Central memory CD4-positive, alpha-beta T cell (primary cell): ENCODE measurements at regions not wholly inside any gene's neighbourhood (a gene's known extent, or its start where the extent isn't known, plus 50 kb on each side); places are given as distances from the start of the nearest gene placed in this dataset.
A peak's percentile ranks its signal among the peaks of the same experiment; 100 is the strongest.

Source experiments
- DNase-seq: peaks from one replicate; pipeline ENCODE4 v3.0.0; 2022

DNA sequence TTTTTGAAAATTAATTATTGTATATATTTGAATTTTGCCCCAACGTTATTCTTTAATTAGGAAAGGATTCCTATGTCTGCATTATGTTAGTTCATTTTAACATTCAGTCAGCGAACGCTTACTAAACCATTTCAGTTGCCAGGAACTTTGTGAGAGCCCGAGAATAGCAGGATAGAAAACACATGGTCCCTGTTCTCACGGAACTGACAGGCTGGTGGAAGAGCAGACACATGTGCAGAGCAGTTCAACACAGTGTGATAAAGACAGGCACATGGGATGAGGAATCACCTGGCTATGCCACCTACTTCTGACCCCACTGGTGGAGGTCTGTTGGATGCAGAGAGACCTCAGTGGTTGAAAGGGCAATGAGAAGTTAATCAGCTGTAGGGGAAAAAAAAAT lies 367.2 kb downstream of the EPM2A start:
- DNase-seq: no peak

DNA sequence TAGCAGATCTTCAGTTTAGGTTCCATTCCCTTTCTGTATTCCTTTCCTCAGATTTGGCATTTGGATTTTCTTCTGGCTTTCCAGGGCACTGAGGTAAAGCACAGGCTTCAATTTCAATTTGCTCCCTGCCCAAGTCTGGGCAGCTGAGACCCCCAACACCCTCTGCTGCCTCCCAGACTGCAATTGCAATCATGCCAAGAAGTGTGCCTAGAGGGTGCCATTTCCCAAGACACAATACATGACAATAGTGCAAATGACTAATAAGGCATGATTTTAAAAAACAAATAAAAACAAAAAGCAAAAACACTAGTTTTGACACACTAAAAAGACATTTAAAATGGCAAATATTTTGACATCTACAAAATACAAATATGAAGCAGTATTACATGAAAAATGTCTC lies 364.8 kb downstream of the EPM2A start:
- no peak for DNase-seq

DNA sequence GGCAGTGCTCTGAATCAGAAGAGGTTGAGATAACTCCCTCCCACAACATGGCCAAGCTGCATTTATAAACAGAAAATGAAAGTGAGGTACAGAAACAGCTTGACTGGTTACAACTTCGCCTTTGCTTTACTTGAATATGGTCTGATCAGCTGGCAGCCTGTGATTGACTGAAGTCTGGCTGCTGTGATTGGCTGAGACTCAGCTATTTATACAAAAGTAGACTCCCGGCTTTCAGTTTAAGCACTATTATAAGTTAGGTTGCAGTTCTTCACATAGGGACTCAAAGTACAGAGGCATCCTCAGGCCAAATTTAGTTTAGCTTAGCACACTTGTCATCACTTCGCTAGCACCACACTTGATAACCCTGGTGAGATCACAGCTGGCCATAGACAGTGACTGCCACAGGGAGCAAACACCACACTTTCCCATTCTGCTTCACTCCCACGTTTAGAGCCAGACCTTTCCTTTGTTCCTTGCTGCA lies 362.6 kb downstream of the EPM2A start:
- DNase-seq: peak; percentile 42

DNA sequence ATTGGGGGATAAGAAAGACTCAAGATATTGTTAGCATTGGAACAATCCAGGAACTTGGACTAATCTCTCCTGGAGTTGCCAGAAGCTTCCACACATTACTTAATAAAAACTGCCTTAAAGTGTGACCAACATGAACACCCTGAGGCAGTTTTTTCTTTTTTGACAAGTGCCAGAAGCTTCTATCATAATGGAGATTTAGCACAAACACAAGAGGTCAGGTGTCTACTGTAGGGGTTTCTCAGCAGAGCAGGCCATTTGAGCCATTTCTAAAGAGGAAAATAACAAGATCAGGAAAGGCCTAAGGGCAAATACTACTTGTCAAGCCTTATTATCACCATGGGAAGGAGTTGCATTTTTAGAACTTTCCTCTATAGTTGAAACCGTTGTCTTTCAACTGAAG lies 361.5 kb downstream of the EPM2A start:
- DNase-seq: no peak

DNA sequence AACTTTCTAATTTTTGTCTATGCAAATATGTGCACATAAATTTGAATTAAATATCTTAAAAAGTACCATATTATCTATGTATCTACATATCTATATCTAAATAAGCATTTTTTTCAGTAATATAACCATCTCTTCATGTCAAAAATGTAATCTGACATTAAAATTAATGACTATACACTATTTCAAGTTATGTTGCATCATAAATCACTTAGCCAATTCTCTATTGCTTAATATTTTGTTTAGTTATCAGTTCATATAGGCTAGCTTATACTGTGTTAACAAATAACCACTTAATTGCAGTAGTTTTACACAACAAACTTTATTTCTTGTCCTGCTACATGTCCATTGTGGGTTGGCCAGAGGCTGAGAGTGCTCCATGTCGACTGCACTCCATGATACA lies 360.8 kb downstream of the EPM2A start:
- DNase-seq: no peak

DNA sequence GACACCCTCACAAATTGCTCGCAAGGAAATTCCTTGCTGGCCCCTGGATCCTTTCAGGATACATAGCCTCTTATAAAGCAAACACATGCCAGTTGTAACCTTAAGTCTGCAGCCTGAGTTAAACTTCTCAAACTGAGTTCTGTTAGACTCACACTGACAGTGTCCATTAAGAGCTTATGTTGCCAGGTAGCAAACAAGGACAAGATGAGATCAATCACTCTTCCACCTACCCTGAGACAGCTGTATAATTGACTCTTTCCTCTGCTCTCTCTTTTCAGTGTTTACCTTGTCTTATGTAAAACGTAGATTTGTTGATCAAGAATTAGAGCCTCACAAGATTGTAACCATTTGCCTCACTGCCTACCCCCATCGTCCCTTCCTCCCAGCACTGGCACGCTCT lies 359.8 kb downstream of the EPM2A start:
- no peak for DNase-seq

DNA sequence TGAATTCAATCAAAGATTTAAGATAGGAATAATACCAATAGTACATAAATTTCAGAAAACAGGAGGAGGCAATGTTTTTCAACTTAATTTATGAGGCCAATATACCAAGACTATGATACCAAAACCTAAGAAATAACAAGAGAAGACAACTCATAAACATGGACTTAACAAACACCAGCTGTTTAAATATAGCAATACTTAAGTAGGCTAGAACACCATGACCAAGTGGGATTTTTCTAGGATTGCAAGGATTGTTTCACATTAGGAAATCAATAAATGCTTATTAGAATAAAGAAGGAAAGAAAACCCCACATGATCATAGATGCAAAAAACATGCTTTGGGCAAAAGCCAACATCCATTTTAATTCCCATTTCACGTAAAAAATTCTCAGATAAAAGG lies 355.1 kb downstream of the EPM2A start:
- DNase-seq: no peak

DNA sequence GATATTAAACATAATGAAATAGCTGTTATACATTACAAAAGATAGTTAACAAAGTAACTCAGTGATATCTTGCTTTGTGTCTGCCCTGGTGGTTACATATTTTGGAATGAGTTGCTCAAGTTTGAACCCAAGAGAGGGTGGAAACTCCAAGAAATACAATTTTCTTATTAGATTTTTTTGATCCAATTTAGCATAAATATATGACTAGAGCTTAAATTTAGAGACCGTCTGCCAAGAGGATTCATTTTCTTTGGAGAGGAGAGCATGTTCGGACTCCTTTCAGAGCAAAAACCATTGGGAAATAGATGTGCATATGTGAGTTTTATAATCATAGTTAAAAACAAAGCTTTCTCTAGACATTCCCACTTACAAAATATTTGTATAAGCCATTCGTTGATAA lies 353.4 kb downstream of the EPM2A start:
- no peak for DNase-seq

DNA sequence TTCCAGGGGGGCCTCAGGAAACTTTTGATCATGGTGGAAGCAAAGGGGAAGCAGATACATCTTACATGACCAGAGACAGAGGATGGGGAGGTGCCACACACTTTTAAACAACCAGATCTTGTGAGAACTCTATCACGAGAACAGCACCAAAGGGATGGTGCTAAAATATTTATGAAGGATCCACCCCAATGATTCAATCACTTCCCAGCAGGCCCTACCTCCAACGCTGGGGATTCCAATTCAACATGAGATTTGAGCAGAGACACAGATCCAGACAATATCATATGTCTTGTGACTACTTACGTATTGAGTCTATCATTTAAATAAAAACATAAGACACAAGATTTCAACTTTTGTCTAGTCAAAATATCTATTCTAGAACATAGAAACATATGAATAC lies 351.9 kb downstream of the EPM2A start:
- no peak for DNase-seq

DNA sequence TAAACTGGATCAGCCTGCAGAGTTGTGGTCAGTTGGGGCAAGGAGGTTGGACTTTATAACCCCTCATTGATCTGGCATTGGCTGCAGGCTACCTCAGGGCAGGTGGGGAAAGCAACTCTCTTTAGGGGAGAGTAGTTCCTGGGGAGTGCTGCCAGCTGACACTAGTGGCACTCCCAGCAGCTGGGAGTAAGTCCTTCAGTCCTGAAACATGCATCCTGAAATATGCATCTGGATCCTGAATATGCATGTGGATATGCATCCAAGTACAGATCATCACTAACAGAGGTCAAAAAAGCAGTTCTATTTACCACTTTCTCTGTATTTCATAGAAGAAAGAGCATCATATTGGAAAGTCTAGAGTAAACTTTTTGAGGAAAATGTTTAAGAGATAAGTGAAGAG lies 350.8 kb downstream of the EPM2A start:
- no peak for DNase-seq

DNA sequence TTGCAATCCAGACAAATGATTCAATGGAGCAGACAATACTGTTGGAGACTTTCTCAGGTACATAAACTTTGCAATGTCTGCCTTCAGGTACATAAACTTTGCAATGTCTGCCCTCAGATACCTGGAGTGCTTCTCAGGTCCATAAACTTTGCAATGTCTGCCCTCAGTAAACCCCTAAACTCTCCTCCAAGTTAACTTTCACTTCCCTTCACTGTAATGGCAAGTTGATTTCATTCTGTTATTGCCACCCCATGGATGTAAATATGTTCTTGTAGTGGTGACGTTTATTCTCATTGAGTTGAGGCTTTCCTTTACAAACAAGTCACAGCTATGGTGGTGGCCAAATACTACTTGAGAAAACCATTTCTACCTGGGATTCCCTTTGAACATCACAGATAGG lies 338.8 kb downstream of the EPM2A start:
- no peak for DNase-seq

DNA sequence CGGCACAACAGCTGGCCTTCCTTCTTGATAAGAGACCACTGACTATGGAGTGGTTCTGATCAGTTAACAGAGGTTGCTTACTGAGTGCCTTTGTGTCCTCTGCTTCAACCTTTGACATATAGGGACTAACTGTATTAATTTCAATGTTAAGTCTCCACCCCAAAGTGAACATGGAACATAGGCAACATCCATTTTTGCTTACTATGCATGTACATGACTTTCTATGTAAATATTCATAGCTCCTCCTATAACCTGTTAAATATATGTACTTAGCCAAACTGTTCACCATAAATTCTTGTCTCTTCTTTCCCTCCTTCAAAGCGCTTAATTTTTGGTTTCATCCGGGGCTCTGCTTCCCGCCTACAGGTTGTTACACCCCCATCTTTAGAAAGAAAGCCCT lies 334.8 kb downstream of the EPM2A start:
- no peak for DNase-seq

DNA sequence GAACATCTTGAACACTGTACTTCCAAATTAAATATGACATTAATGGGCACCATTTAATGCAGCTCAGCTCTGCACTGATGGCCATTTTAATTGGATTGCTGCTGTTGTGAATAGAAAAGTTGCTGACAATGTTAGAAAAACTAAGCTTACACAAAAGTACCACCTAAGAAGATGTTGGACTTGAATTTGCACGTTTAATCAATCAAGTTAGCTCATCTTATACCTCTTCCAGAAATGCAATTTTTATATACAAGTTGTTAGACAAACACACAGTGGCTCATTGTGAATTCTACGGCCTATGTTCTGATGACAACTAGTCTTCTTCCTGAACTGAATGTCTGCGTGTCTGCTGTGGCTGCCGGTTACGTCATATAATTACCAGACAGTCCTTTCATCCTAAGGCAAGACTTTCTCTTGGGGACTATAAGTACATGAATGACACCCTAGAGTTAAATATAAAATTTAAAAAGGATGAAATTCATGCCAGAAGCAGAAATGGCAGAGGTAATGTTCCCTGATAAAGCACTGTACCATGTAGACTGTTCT lies 330.2 kb downstream of the EPM2A start:
- no peak for DNase-seq

DNA sequence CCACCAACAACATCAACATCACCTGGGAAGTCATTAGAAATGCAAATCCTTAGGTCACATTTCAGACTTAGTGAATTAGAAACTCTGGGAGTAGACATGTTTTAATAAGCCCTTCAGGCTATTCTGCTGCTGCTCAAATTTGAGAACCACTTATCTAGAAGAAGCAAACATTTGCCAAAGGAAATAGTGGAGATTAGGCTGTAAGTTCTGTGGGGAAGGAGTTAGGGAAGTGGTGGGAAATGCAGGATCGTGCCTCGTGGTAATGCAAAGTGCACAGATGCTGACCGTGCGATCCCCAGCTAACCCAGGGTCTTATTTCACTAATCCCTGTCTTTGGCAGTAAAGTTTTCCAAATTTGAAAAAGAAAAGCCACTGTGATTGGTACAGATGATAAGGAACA lies 328.5 kb downstream of the EPM2A start:
- no peak for DNase-seq

DNA sequence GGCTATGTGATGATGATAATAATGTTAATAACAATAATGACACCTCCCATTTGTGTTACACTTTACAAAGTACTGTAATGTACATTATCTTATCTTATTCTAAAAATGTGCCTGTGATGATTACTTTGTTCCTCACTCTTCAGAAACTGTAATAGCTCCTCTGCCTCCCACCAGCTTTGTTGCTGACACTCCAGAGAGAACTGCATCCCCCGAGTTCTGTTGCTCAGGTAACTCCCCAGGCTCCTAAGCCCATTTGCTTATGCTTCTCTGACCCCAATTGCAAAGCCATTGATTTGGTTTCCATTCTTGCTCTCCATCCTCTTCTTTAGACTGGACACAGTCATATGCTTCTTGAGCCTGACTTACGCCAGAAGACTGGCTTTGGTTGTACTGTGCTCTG lies 319.7 kb downstream of the EPM2A start:
- DNase-seq: no peak

DNA sequence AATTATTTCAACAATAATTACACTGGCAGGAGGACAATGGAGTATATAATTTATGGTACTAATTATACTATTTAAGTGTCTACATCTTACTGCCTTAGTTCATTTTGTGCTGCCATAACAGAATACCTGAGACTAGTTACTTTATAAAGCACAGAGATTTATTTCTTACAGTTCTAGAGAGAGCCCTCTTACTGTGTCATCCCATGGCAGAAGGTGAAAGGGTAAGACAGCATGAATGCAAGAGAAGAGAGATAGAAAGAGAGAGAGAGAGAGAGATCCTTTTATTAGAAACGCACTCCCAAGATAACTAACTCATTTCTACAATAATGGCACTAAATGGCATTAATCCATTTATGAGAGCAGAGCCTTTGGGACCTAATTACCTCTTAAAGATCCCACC lies 314.7 kb downstream of the EPM2A start:
- no peak for DNase-seq

DNA sequence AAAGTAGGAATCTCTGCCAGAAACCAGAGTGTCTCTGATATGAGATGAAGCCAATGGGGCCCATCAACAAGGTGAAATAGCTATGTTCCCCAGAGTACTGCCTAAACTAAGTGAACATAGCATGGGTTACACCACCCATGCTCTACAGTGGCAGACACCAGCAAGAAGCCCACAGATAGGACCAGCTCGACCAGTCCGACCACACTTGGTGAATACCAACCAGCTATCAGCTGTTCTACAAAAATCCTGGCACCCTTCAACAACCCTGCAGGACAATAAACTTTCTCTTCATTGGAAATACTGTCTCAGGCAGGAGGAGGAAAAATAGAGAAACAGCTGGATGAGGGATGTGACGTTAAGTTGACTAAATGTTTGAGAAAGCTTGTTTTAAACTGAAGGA lies 311.4 kb downstream of the EPM2A start:
- no peak for DNase-seq

DNA sequence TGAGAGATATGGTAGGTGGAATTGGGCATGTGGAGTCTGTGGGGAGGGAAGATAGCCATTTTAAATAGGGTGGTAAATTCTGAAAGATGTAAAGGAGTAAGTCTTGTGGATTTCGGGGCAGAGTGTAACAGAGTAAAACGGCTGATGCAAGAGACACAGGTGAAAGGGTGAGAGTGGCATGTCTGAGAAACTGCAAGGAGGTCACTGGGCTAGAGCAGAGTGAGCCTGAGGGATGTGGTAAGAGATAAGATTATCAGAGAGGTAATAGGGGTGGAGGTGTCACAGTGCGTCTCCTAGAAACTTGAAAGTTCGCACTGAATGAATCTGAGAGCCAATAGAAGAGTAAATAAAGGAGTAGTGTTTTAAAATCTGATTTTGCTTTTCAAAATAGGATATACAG lies 308.1 kb downstream of the EPM2A start:
- DNase-seq: no peak

DNA sequence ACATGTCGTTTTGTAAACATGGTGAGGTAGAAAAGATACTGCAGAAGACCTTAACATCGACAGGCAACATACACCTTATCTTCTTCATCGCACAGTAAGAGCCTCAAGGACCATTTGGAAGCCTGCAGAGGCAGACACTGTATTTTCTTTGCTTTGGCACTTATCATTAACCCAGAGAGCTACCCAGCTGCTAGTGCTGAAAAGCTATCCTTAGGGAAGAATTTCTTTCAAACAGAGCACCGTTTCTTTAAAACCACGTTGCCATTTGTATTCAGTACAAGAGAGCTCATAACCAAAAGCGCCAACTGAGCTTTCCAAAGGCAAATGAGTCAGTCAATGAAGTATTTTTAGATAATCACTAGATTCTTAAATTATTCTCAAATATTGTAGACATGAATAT lies 306.6 kb downstream of the EPM2A start:
- DNase-seq: no peak

DNA sequence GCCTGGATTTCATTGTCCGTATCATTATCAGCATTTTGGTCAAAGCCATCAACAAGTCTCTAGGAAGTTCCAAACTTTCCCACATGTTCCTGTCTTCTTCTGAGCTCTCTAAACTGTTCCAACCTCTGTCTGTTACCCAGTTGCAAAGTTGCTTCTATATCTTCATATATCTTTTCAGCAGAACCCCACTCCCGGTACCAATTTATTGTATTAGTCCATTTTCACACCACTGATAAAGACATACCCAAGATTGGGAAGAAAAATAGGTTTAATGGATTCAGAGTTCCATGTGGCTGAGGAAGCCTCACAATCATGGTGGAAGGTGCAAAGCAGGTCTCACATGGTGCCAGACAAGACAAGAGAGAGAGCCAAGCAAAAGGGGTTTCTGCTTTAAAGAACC lies 293.2 kb downstream of the EPM2A start:
- no peak for DNase-seq

DNA sequence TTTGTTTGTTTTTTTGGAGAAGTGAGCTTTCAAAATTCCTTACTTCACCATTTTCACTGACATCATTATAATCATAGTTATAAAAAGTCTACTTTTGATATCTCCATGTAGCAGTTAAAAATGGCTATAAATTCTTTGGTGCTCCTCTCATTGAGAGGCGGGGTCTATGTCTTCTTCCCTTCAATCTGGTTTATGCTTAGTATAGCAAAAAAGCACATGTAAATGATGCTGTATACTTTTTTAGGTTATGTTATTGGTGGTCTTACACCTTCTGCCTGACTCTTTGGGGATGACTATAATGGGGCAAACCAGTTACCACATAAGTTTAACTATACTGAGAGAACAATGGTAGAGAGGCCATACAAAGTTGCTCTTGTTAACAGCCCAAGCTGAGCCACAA lies 289.6 kb downstream of the EPM2A start:
- DNase-seq: no peak

DNA sequence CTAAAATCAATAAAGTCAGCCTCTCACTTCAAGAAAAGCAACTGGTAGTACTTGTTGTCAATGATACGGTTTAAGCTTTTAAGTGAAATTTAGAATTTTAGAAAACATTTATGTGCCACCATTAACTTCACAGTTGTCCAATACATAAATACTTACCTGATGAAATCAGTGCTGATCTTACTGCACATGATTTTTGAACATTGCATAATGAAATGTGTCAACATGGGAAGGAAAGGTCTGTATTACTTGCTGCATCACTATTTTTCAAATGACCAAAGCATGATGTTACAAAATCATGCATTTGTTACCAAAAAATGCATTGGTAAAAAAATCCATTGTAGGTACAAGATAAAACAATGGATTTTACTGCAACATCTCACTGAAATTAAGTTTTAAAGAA lies 284.3 kb downstream of the EPM2A start:
- DNase-seq: no peak

DNA sequence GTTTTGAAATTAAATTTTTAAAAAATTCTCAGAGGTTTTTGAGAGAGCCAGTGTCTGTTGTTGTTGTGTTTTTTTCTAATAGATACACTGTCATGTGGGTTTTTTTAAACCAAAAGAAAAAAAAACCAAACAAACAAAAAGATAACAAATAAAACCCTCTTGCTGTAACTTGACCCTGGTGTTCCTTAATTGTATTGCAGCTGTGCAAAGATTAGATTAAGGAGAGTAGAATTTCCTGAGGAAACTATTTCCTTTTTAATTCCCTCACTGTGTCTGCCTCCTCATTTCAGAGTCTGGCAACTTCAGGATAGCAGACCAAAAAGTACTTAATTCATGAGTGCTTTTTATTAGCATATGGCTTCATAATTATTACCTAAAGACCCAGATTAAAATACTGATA lies 281.9 kb downstream of the EPM2A start:
- DNase-seq: no peak

DNA sequence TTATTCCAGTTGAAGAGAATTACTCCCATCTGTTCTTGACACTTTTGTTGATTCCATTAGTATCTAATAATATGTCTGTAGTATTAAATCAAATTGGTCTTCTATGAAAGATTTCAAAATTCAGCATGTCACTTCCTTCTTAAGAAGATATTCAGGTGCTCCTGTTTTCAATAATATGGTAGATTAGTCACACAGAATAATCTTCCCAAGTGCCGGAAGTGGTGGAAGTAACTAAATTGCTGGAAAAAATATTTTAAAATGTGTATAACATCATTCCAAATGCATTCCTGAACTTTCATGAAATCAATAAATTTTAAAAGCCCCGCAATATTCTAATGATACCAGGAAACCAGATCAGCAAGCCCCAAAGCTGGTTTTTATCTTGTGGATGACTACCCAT lies 281.3 kb downstream of the EPM2A start:
- DNase-seq: no peak

DNA sequence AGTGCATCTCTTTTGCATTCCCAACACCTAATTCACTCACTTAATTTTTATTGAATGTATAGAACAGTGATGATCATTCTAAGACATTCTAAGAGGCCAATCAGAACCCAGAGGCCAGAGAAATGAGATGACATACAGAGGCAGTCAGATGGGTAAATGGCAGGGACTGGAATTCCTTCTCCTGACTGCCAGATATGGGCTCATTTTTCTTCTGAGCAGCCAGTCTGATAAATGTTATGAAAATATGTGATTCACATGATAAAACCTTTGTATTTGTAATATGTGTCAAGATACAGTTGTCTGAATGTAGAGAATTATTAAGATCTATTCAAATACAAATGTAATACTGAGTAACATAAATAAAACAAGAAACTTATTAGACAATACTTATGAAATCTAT lies 277.8 kb downstream of the EPM2A start:
- DNase-seq: no peak

DNA sequence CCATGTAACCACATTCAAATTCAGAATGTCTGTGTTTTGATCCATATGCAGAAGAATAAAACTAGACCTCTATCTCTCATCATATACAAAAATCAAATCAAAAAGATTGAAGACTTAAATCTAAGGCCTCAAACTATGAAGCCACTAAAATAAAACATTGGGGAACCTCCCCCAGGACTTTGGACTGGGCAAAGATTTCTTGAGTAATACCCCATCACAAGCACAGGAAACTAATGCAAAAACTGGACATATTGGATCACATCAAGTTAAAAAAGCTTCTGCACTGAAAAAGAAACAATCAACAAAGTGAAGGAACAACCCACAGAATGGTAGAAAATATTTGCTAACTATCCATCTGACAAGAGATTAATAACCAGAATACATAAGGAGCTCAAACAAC lies 266.8 kb downstream of the EPM2A start:
- DNase-seq: no peak
